ENCODE measurements at regions not wholly inside any gene's neighbourhood (a gene's known extent, or its start where the extent isn't known, plus 50 kb on each side); places are given as distances from the start of the nearest gene placed in this dataset.

DNA sequence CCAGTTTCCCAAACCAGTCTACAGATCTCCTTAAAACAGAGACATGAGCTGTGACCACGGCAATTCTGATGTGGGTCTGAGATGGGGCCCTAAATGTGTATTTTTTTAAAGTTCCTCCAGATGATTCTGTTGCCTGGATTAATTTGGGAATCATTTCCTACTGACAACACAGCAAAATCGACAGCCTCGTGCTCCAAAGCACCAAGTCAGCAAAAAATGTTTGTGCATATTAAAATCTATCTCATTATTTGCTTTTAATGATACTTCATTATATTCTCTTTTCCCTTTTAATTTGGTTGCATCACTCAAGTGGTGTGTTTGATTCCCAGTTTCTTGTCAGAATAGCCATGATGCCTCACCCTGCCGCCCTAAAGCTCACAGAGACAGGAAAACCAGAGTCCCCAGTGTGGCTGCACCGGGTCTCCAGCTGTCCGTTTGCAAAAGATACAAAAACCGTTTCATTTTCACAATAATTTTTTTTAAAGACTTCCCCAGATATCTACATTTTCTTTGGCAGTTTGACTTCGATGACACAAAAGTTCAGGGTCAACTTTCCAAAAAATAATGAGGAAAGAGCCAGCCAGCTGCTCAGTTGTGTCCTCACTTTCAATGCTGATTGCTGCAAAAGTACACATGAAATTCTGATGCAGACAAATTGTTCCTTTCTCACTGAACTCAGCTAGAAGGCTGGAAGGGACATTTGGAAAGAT lies 443.2 kb upstream of the ID2 start:
- H3K36me3 ChIP-seq (ENCODE audit: insufficient read depth, low read length, poor library complexity, severe bottlenecking) = no peaks in the 10 kb centered on the region
- peaks cover 1% of the 10 kb centered on the region for H3K9me3 ChIP-seq (ENCODE audit: low read depth, low read length, poor library complexity, severe bottlenecking)
- POLR2A ChIA-PET (ENCODE audit: low non-redundant PET) = no interaction called here
- H3K27ac ChIP-seq (ENCODE audit: low read depth, low read length, poor library complexity, severe bottlenecking) = no peak overlapping the region
- H3K4me3 ChIP-seq (ENCODE audit: low read depth, low read length, poor library complexity, severe bottlenecking) = no peak overlapping the region
- no TSS peak for BruUV-seq (replicated peaks)
- CTCF ChIA-PET = no interaction called here
- H3K4me1 ChIP-seq (ENCODE audit: insufficient read depth, low read length, poor library complexity, severe bottlenecking) = no peaks in the 10 kb centered on the region
- no peak for TF ChIP-seq EZH2 (IDR thresholded peaks at IDR 0.05; ENCODE audit: borderline replicate concordance, low read depth, low read length, poor library complexity, severe bottlenecking)
- TF ChIP-seq, protein P1, sequence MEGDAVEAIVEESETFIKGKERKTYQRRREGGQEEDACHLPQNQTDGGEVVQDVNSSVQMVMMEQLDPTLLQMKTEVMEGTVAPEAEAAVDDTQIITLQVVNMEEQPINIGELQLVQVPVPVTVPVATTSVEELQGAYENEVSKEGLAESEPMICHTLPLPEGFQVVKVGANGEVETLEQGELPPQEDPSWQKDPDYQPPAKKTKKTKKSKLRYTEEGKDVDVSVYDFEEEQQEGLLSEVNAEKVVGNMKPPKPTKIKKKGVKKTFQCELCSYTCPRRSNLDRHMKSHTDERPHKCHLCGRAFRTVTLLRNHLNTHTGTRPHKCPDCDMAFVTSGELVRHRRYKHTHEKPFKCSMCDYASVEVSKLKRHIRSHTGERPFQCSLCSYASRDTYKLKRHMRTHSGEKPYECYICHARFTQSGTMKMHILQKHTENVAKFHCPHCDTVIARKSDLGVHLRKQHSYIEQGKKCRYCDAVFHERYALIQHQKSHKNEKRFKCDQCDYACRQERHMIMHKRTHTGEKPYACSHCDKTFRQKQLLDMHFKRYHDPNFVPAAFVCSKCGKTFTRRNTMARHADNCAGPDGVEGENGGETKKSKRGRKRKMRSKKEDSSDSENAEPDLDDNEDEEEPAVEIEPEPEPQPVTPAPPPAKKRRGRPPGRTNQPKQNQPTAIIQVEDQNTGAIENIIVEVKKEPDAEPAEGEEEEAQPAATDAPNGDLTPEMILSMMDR (conservative IDR thresholded peaks at IDR 0.05; ENCODE audit: low read depth, low read length) = no peak
- intact Hi-C loops (cut with micrococcal nuclease; ENCODE audit: unreplicated experiment) = no loop called here
- no peaks in the 10 kb centered on the region for H3K27me3 ChIP-seq (replicated peaks; ENCODE audit: insufficient read depth, low read depth, low read length, poor library complexity)
- DNase-seq (ENCODE audit: low spot score) = no peak

DNA sequence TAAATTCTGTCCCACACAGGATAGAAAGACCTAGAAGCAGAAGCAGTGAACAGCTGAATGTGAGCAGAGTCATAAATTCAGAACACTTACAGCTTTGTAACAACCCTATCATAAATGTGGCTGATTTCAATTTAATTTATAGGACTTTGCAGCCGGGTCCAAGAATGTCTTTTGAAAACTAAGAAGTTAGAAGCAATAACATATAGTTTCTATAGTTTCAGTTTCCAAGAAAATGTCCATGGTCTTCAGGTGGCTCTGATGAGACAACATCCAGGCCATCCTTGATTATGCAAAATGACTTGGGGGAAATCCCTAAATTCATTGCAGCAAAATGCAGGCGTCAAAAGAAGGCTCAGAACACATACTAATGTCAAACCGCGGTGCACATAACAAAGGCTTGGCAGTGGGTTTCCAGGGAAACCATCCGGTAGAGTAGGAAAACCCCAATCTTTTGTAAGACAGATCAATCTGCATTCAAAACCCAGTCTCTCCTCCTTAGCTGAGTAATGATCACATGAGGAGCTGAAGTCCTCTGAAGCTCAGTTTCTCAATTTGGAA lies 442.2 kb upstream of the ID2 start:
- Histone ChIP-seq H3K4me1 (ENCODE audit: insufficient read depth, low read length, poor library complexity, severe bottlenecking) (no peaks in the 10 kb centered on the region), H3K4me3 (ENCODE audit: low read depth, low read length, poor library complexity, severe bottlenecking) (no peak overlapping the region), H3K9me3 (ENCODE audit: low read depth, low read length, poor library complexity, severe bottlenecking) (peaks cover 3% of the 10 kb centered on the region), H3K36me3 (ENCODE audit: insufficient read depth, low read length, poor library complexity, severe bottlenecking) (no peaks in the 10 kb centered on the region), H3K27ac (ENCODE audit: low read depth, low read length, poor library complexity, severe bottlenecking) (no peak overlapping the region), H3K27me3 (replicated peaks; ENCODE audit: insufficient read depth, low read depth, low read length, poor library complexity) (no peaks in the 10 kb centered on the region)
- ChIA-PET CTCF (no interaction called here), POLR2A (ENCODE audit: low non-redundant PET) (no interaction called here)
- no peak for DNase-seq (ENCODE audit: low spot score)
- intact Hi-C loops (cut with micrococcal nuclease; ENCODE audit: unreplicated experiment) = no loop called here
- BruUV-seq (replicated peaks) = no TSS peak
- TF ChIP-seq, protein P1 (conservative IDR thresholded peaks at IDR 0.05; ENCODE audit: low read depth, low read length) = no peak
- no peak for TF ChIP-seq EZH2 (IDR thresholded peaks at IDR 0.05; ENCODE audit: borderline replicate concordance, low read depth, low read length, poor library complexity, severe bottlenecking)

DNA sequence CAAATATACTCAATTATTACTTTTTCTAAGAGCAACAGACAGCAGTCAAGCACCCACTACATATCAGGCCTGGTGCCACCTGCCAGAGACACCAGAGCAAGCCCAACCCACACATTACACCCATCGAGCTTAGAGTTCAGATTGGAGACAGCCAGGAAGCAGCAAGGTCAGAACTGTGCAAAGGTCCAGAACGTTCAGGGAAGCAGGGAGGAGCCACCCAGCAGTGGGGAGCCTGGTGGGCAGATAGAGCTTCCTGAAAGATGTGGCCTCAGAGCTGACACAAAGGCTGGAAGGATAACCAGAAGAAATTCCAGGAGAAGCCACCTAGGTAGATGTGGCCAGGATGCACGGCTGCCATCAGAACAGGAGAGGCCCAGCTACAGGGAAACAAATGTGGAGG lies 440.5 kb upstream of the ID2 start:
- POLR2A ChIA-PET (ENCODE audit: low non-redundant PET) = no interaction called here
- Histone ChIP-seq H3K9me3 (ENCODE audit: low read depth, low read length, poor library complexity, severe bottlenecking) (peaks cover 3% of the 10 kb centered on the region), H3K4me1 (ENCODE audit: insufficient read depth, low read length, poor library complexity, severe bottlenecking) (no peaks in the 10 kb centered on the region), H3K27ac (ENCODE audit: low read depth, low read length, poor library complexity, severe bottlenecking) (no peak overlapping the region), H3K27me3 (replicated peaks; ENCODE audit: insufficient read depth, low read depth, low read length, poor library complexity) (no peaks in the 10 kb centered on the region), H3K4me3 (ENCODE audit: low read depth, low read length, poor library complexity, severe bottlenecking) (no peak overlapping the region), H3K36me3 (ENCODE audit: insufficient read depth, low read length, poor library complexity, severe bottlenecking) (no peaks in the 10 kb centered on the region)
- CTCF ChIA-PET = no interaction called here
- no TSS peak for BruUV-seq (replicated peaks)
- DNase-seq (ENCODE audit: low spot score) = no peak
- intact Hi-C loops (cut with micrococcal nuclease; ENCODE audit: unreplicated experiment) = no loop called here
- TF ChIP-seq, protein P1 (conservative IDR thresholded peaks at IDR 0.05; ENCODE audit: low read depth, low read length) = no peak
- TF ChIP-seq EZH2 (IDR thresholded peaks at IDR 0.05; ENCODE audit: borderline replicate concordance, low read depth, low read length, poor library complexity, severe bottlenecking) = no peak
